GM10248 (cell line): ENCODE measurements at regions not wholly inside any gene's neighbourhood (a gene's known extent, or its start where the extent isn't known, plus 50 kb on each side); places are given as distances from the start of the nearest gene placed in this dataset.
"Not testable (repeated sequence)": the region's sequence is repeated elsewhere in the genome, so short reads cannot be mapped to it uniquely, and the experiment has no call there.

Experiments
- CTCF ChIA-PET: fragments of 300-600 bp; sonication (Branson Sonifier 250); formaldehyde crosslinking; extraction: SDS; loops from one replicate; lab custom pipeline; 2021; ENCODE audit warnings: antibody characterized with exemption; lab: Yijun Ruan, JAX
- POLR2A ChIA-PET: fragments of 350-650 bp; sonication (Branson Sonifier 250); formaldehyde crosslinking; extraction: SDS; loops from one replicate; lab custom pipeline; 2020; ENCODE audit warnings: antibody characterized with exemption; lab: Yijun Ruan, JAX
- DNase-seq: peaks from one replicate; pipeline ENCODE4 v3.0.0; 2012; ENCODE audit errors: extremely low spot score
- TF ChIP-seq, protein P1 (sequence below): IDR thresholded peaks from 2 replicates; pipeline ENCODE4 v1.5.1; 2012; ENCODE audit warnings: mild to moderate bottlenecking, low read depth; ENCODE audit errors: extremely low read depth, missing control alignments, control extremely low read depth

DNA sequence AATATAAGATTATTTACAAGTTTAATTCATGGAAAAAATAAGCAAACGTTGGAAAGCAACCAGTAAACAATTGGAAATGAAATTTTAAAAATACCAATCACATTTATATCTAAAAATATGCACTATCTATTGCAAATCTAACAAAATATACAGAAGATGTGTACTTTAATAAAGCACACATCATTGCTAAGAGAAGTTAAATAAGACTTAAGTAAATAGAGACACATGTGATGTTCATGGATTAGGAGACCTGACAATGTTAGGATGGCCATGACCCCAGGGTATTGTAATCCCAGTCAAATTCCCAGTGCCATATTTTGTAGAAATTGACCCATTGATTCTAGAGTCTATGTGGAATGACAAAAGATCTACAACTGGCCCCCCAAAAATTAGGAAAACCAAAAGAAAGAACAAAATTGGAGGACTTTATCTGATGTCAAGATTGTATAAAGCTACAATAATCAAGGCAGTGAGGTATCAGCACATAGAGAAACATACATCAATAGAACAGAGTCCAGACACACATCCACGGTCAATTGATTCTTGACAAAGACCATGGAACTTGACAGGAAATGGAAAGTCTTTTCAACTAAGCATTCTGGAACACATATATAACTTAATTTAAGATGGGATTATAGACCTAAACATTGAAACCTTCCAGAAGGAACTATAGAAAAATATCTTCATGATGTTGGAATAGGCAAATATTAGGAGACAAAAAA, 90.8 kb upstream of the USP29 start:
- no peak for DNase-seq
- ChIA-PET CTCF (no interaction called here), POLR2A (no interaction called here)
- TF ChIP-seq, protein P1, sequence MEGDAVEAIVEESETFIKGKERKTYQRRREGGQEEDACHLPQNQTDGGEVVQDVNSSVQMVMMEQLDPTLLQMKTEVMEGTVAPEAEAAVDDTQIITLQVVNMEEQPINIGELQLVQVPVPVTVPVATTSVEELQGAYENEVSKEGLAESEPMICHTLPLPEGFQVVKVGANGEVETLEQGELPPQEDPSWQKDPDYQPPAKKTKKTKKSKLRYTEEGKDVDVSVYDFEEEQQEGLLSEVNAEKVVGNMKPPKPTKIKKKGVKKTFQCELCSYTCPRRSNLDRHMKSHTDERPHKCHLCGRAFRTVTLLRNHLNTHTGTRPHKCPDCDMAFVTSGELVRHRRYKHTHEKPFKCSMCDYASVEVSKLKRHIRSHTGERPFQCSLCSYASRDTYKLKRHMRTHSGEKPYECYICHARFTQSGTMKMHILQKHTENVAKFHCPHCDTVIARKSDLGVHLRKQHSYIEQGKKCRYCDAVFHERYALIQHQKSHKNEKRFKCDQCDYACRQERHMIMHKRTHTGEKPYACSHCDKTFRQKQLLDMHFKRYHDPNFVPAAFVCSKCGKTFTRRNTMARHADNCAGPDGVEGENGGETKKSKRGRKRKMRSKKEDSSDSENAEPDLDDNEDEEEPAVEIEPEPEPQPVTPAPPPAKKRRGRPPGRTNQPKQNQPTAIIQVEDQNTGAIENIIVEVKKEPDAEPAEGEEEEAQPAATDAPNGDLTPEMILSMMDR, result no peak

DNA sequence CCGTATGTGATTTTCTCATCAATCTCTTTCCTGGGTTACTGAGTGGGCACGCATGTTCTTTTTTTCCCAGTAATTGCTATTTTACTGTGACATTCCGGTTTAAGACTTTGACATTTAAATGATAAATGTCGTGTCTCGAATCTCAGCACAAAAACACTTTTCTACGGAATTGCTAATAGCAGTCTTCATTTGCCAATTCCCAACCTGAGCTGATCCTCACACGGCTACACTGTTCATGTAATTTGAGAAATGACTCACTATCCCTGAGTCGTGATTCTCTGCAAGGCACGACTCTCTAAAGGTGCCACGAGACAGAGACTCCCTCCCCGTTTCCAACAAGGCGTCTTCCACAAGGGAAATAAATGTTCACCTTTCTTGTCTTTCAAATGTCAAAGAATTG, 88.7 kb upstream of the USP29 start:
- ChIA-PET POLR2A (no interaction called here), CTCF (no interaction called here)
- TF ChIP-seq, protein P1, result no peak
- no peak for DNase-seq

DNA sequence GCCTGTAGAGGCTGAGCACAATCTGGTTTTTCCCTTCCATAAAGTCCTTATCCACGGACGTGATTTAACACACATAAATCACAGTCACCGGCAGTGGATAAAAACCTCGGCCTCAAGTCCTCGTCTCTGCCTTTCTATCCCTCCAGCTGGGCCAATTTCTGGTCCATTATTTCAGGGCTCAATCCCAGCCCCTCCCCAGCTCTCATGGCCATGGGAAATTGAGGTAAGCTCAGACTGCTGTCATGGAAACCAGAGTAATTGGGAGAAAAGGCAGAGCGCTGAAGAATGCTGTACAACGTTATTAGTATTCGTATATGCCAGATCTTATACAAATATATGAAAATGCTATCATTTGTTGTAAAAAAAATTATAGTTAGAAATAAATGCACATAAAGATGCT, 86.2 kb upstream of the USP29 start:
- ChIA-PET CTCF (no interaction called here), POLR2A (no interaction called here)
- DNase-seq, result no peak
- TF ChIP-seq, protein P1, result no peak

DNA sequence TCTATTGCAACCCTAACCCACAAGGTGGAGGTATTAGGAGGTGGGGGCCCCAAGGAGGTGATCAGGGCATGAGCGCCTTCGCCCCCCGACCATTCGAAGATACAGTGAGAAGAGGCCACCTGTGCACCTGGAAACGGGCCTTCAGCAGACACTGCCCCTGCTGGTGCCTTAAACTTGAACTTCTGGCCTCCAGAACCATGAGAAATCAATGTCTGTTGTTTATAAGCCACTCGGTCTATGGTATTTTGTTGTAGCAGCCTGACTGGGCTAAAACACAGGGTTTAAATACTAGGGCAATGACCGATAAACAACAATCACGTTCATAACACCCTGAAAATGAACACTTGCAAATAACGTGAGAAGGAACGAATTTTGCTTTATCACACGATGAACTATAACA, 85.2 kb upstream of the USP29 start:
- POLR2A ChIA-PET, result no interaction called here

DNA sequence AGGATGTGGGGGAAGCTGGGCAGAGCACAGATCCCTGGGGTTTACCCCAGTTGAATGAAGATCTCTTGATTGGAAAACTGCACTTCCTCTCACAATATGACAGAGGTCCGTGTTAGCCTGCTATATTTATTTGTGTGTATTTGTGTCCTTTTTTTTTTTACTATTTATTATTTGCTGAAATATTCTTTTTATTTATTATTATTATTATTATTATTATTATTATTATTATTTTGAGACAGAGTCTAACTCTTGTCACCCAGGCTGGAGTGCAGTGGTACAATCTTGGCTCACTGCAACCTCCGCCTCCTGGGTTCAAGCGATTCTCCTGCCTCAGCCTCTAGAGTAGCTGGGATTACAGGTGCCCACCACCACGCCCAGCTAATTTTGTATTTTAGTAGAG, 84.0 kb upstream of the USP29 start:
- POLR2A ChIA-PET, DNase-seq, CTCF ChIA-PET: not testable (repeated sequence)

More for the DNA sequence above, 85.2 kb upstream of the USP29 start:
- TF ChIP-seq, protein P1, result no peak
- CTCF ChIA-PET, result no interaction called here
- no peak for DNase-seq

DNA sequence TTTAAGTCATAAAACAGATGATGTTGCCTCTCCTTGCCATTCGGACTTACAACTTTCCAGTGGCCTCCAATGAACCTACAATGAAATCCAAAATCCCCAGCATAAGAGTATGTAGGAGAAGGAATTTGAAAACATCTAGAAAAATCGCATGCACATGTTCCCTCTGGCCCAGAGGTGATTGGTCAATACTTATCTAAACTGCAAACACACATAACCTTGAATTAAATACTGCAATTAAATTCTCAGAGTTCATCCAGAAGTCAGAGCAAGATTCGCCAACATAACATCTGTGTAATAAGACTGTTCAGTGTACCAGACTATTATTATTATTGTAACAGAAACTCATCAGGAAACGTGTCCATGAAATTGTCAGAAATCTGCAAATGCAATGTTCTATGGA, 82.2 kb upstream of the USP29 start:
- POLR2A ChIA-PET, result no interaction called here
- TF ChIP-seq, protein P1, result no peak
- DNase-seq, result no peak
- CTCF ChIA-PET, result no interaction called here

DNA sequence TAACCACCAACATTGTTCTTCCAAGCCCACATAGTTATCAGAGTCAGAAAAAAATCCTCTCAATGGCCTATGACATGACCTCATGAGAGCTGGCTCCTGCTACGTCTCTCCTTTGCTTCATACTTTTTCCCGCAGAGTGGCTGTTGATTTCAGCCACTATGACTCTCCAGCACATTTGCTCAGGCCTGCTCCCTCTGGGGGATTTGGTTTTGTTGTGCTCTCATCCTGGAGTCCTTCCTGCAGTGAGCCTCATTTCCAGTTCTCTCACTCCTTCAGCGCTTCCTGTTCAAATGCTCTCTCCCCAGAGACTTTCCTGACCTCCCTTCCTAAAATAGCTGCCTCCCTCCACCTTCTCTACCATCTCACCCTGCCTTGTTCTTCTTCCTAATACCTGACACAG, 72.0 kb upstream of the USP29 start:
- TF ChIP-seq, protein P1, result no peak
- CTCF ChIA-PET, result interaction anchor here (0.7 to 1.5 kb wide), 2 partner anchors 9 to 10 kb away, joined by 3 read pairs; no protein-coding TSS in a partner anchor
- POLR2A ChIA-PET, result no interaction called here
- DNase-seq, result no peak
